Prostate gland (tissue), 2 donors: ENCODE measurements at regions not wholly inside any gene's neighbourhood (a gene's known extent, or its start where the extent isn't known, plus 50 kb on each side); places are given as distances from the start of the nearest gene placed in this dataset.
"Not testable (repeated sequence)": the region's sequence is repeated elsewhere in the genome, so short reads cannot be mapped to it uniquely, and the experiment has no call there.

Experiments
- DNase-seq: peaks from one replicate; pipeline ENCODE4 v3.0.0-alpha.2; 2019; ENCODE audit warnings: low spot score
- H3K27ac ChIP-seq, 2 donors: fragments of 200-600 bp; sonication (generic); 2 replicates each; pipeline ENCODE4 v1.5.1; 2017 to 2019
- H3K27me3 ChIP-seq: fragments of 200-600 bp; sonication (generic); replicated peaks from 2 replicates; pipeline ENCODE4 v1.5.1; 2019; ENCODE audit not compliant: insufficient read depth
- H3K36me3 ChIP-seq, 2 donors: fragments of 200-600 bp; sonication (generic); 1 replicate in 1 of 2; 2 replicates in 1 of 2; pipeline versions ENCODE4 v1.5.1 to v1.8.1; 2017 to 2019
- H3K4me1 ChIP-seq: fragments of 200-600 bp; sonication (generic); replicated peaks from 2 replicates; pipeline ENCODE4 v1.5.1; 2019
- H3K4me3 ChIP-seq, 2 donors: fragments of 200-600 bp; sonication (generic); 2 replicates each; pipeline ENCODE4 v1.5.1; 2017 to 2019
- H3K9me3 ChIP-seq: fragments of 200-600 bp; sonication (generic); 2 replicates; pipeline ENCODE4 v1.5.1; 2017
- POLR2A ChIP-seq: fragments of 450-650 bp; IDR thresholded peaks from one replicate; pipeline ENCODE4 v1.6.1; 2016; ENCODE audit warnings: antibody characterized with exemption, mild to moderate bottlenecking
- POLR2AphosphoS5 ChIP-seq: sonication (generic); formaldehyde crosslinking; IDR thresholded peaks from one replicate; pipeline ENCODE4 v1.6.1; 2017; ENCODE audit warnings: antibody characterized with exemption
- WGBS: methylation state at CpG from one replicate; pipeline ENCODE4 v1.1.5; 2018; 5-methylcytosine and 5-hydroxymethylcytosine counted together
- intact Hi-C: fragments of 100-400 bp; cut with DNase I; formaldehyde crosslinking; loops from one replicate; pipeline ENCODE4 v1.14.2; 2022
- TF ChIP-seq, protein P1 (sequence below), 4 experiments: fragments of 200-600 bp in 2 of 4; fragments of 450-650 bp in 2 of 4; sonication (generic) in 2 of 4; IDR thresholded peaks; 1 replicate in 3 of 4; 2 replicates in 1 of 4; pipeline ENCODE4 v1.5.1; 2016 to 2019; ENCODE audit warnings: antibody characterized with exemption in 4 of 4, mild to moderate bottlenecking in 2 of 4, moderate library complexity in 2 of 4

DNA sequence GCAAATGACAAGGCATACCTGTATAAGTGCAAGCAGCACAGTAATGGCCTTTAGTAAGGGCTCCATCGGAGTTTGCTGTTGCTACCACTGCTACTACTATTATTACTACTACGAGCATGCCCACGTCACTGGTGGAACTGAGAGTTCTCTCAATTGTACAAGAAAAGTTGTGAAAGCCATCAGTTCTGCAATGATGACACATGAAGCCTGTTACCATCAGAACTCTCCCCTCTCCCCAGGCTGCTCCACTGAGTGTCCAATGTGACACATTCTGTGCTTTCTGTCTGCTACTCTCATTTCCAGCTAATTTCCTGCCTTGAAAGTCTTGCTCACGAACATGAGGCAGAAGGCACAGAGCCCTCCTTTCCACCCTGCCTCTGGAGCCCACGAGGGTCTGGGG, 263.2 kb upstream of the MGMT start:
- H3K36me3 ChIP-seq: no peaks in the 10 kb centered on the region
- H3K4me1 ChIP-seq: no peaks in the 10 kb centered on the region
- DNase-seq: no peak
- no peak overlapping the region for H3K4me3 ChIP-seq
- 91% methylated on average over 5 of the region's 5 CpGs for WGBS
- H3K27ac ChIP-seq: no peak overlapping the region
- H3K27me3 ChIP-seq: no peaks in the 10 kb centered on the region
- H3K9me3 ChIP-seq: no peaks in the 10 kb centered on the region
- intact Hi-C loops: no loop called here
- TF ChIP-seq, protein P1, sequence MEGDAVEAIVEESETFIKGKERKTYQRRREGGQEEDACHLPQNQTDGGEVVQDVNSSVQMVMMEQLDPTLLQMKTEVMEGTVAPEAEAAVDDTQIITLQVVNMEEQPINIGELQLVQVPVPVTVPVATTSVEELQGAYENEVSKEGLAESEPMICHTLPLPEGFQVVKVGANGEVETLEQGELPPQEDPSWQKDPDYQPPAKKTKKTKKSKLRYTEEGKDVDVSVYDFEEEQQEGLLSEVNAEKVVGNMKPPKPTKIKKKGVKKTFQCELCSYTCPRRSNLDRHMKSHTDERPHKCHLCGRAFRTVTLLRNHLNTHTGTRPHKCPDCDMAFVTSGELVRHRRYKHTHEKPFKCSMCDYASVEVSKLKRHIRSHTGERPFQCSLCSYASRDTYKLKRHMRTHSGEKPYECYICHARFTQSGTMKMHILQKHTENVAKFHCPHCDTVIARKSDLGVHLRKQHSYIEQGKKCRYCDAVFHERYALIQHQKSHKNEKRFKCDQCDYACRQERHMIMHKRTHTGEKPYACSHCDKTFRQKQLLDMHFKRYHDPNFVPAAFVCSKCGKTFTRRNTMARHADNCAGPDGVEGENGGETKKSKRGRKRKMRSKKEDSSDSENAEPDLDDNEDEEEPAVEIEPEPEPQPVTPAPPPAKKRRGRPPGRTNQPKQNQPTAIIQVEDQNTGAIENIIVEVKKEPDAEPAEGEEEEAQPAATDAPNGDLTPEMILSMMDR (IDR thresholded peaks at IDR 0.05): no peak
- TF ChIP-seq POLR2A: no peak
- TF ChIP-seq POLR2AphosphoS5: no peak

DNA sequence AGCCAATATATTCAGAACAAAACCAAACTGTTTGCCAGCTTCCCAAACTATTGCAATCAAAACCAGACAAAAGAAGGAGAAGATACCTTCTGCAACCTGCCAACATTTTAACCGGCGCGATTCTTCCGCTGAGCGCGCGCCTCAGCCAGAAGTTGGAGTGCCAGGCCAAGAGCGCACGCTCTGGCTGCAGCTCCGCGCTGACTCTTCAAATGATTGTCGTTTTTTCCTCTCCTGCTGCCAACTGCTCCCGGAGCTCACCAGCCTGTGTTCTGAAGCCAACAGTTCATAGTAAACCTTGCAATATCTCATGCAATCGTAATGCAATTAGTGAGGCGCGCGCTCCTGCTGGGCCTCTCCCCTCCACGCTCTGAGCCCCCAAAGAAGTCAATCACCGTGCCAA, 259.7 kb upstream of the MGMT start:
- 39% methylated on average over 19 of the region's 19 CpGs for WGBS
- Histone ChIP-seq H3K9me3 (no peaks in the 10 kb centered on the region), H3K4me3 (no peak overlapping the region), H3K4me1 (no peaks in the 10 kb centered on the region), H3K27ac (no peak overlapping the region), H3K27me3 (no peaks in the 10 kb centered on the region), H3K36me3 (no peaks in the 10 kb centered on the region)
- intact Hi-C loops: no loop called here
- DNase-seq: no peak
- TF ChIP-seq POLR2AphosphoS5 (peak; percentile 15), POLR2A (no peak)
- TF ChIP-seq, protein P1 (IDR thresholded peaks at IDR 0.05): no peak

DNA sequence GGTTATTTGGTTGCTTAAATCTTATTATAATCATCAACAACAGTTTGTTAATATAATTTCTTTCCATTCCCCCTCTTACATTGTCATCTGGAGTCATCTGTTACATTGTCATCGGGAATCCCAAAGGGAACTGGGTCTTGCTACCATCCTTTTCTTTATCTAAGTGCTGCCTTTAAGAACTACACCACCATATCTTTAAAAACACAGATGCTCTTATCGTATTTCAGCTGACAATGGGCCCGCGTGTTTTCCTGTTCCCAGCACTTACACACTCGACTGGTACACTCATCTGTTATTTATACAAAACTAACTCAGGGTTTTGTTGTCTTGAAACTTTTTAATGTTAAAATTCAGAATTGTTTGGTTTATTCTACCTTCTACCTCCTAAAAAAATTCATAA, 256.2 kb upstream of the MGMT start:
- Histone ChIP-seq H3K4me3 (no peak overlapping the region), H3K9me3 (no peaks in the 10 kb centered on the region), H3K36me3 (no peaks in the 10 kb centered on the region), H3K27me3 (no peaks in the 10 kb centered on the region), H3K27ac (no peak overlapping the region), H3K4me1 (no peaks in the 10 kb centered on the region)
- no peak for DNase-seq
- TF ChIP-seq POLR2A (no peak), POLR2AphosphoS5 (no peak)
- TF ChIP-seq, protein P1 (IDR thresholded peaks at IDR 0.05): no peak
- intact Hi-C loops: no loop called here
- WGBS: 77% methylated on average over 5 of the region's 5 CpGs

DNA sequence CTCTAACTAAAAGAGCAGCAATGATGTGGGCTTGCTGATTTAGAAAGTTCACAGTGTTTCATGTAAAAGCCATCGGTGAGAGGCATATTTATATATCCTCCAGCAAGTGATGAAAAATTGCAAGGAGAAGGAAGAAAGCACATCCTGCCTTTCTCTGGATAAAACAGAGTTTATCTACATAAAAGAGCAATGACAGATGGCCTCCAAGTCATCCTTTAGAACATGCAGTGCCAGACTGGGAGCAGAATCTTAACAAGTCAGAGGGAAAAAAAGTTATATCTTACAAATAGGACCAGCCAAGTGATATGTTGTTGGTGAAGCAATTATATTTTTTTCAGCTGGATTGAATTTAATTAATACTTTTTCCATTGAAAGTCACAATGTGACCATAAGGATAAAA, 253.8 kb upstream of the MGMT start:
- intact Hi-C loops: no loop called here
- no peak for TF ChIP-seq POLR2AphosphoS5
- TF ChIP-seq, protein P1 (IDR thresholded peaks at IDR 0.05): no peak
- TF ChIP-seq POLR2A: no peak
- 62% methylated on average over 1 of the region's 1 CpG for WGBS

DNA sequence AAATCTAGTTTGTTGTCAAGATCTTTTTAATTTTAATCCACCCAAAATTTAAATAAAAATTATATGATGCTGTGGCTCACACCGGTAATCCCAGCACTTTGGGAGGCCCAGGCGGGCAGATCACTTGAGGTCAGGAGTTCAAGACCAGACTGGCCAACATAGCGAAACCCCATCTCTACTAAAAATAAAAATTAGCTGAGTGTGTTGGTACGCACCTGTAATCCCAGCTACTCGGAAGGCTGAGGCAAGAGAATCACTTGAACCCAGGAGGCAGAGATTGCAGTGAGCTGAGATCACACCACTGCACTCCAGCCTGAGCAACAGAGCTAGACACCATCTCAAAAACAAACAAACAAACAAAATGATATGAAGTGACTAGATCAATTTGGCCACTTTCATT, 253.0 kb upstream of the MGMT start:
- H3K9me3 ChIP-seq, DNase-seq, H3K4me1 ChIP-seq, H3K4me3 ChIP-seq, H3K27me3 ChIP-seq, H3K36me3 ChIP-seq, H3K27ac ChIP-seq, intact Hi-C loops: not testable (repeated sequence)
- 93% methylated on average over 5 of the region's 5 CpGs for WGBS

More for the DNA sequence above, 253.8 kb upstream of the MGMT start:
- H3K4me3 ChIP-seq: no peak overlapping the region
- DNase-seq: no peak
- H3K4me1 ChIP-seq: no peaks in the 10 kb centered on the region
- H3K9me3 ChIP-seq: no peaks in the 10 kb centered on the region
- no peaks in the 10 kb centered on the region for H3K36me3 ChIP-seq
- H3K27me3 ChIP-seq: no peaks in the 10 kb centered on the region
- H3K27ac ChIP-seq: no peak overlapping the region
